Upper lobe of left lung (tissue), 6 donors: ENCODE measurements at regions not wholly inside any gene's neighbourhood (a gene's known extent, or its start where the extent isn't known, plus 50 kb on each side); places are given as distances from the start of the nearest gene placed in this dataset.

Source experiments
- ATAC-seq, 2 donors: fragments of 200-7000 bp; cut with Tn5 transposase; one replicate each; pipeline ENCODE4 v1.9.1; 2022; ENCODE audit warnings: mild to moderate bottlenecking in 2 of 2, moderate library complexity in 2 of 2; ENCODE audit not compliant: low FRiP score in 2 of 2
- DNase-seq, 2 donors: peaks; one replicate each; pipeline ENCODE4 v3.0.0-alpha.2; 2019 to 2020
- H3K27ac ChIP-seq, 4 donors: fragments of 200-600 bp; sonication (generic); one replicate each; pipeline ENCODE4 v1.5.1; 2016 to 2019
- H3K27me3 ChIP-seq, 4 donors: fragments of 200-600 bp; sonication (generic); one replicate each; pipeline ENCODE4 v1.5.1; 2017 to 2019
- H3K36me3 ChIP-seq, 4 donors: fragments of 200-600 bp; sonication (generic); one replicate each; pipeline ENCODE4 v1.5.1; 2016 to 2019
- H3K4me1 ChIP-seq, 4 donors: fragments of 200-600 bp; sonication (generic); one replicate each; pipeline ENCODE4 v1.5.1; 2018 to 2019
- H3K4me3 ChIP-seq, 4 donors: fragments of 200-600 bp; sonication (generic); one replicate each; pipeline ENCODE4 v1.5.1; 2017 to 2019; ENCODE audit warnings: mild to moderate bottlenecking in 2 of 4, moderate library complexity in 1 of 4
- H3K9me3 ChIP-seq, 4 donors: fragments of 200-600 bp; sonication (generic); one replicate each; pipeline ENCODE4 v1.5.1; 2018 to 2019
- EP300 ChIP-seq, 4 donors: sonication (generic); formaldehyde crosslinking; IDR thresholded peaks; one replicate each; pipeline ENCODE4 v1.5.1; 2017; ENCODE audit warnings: antibody characterized with exemption in 4 of 4, control low read depth in 2 of 4
- POLR2A ChIP-seq, 4 donors: fragments of 450-650 bp; IDR thresholded peaks; one replicate each; pipeline ENCODE4 v1.5.1; 2016 to 2017; ENCODE audit warnings: antibody characterized with exemption in 4 of 4, mild to moderate bottlenecking in 2 of 4
- POLR2AphosphoS5 ChIP-seq, 2 donors: sonication (generic); formaldehyde crosslinking; IDR thresholded peaks; one replicate each; pipeline ENCODE4 v1.5.1; 2017; ENCODE audit warnings: antibody characterized with exemption in 2 of 2
- WGBS, 2 donors: methylation state at CpG; one replicate each; pipeline ENCODE4 v1.1.5; 2017 to 2018; 5-methylcytosine and 5-hydroxymethylcytosine counted together
- TF ChIP-seq, protein P1 (sequence below), 6 experiments: fragments of 450-650 bp in 4 of 6; fragments of 200-600 bp in 2 of 6; sonication (generic) in 2 of 6; IDR thresholded peaks; one replicate each; pipeline ENCODE4 v1.5.1; 2016 to 2019; ENCODE audit warnings: antibody characterized with exemption in 6 of 6
- donor health status: DM: no; HTN: no; CAD: no; lungs with moderate emphysema.
- donor health status: DM: no; HTN: yes; CAD: no; lungs with severe emphysema.

DNA sequence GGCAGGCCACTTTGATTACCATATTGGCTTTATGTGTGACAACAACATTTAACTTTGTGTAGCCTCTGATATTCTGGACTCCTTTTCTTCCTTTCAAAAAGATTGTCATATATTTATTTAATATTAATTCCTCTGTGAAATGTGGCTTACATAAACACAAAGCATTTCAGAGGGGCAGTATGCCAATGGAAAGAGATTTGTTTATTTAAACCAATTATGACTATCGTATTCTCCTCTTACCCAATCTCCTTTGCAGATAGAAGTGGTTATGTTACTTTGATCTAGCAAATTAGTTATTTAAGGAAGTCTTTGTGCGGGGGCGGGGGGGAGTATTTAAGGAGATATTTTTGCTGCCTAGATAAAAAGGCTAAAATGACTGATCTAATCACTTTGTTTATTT, 573.7 kb upstream of the KIF2B start:
- no peak for TF ChIP-seq POLR2A (IDR thresholded peaks at IDR 0.05)
- TF ChIP-seq, protein P1, sequence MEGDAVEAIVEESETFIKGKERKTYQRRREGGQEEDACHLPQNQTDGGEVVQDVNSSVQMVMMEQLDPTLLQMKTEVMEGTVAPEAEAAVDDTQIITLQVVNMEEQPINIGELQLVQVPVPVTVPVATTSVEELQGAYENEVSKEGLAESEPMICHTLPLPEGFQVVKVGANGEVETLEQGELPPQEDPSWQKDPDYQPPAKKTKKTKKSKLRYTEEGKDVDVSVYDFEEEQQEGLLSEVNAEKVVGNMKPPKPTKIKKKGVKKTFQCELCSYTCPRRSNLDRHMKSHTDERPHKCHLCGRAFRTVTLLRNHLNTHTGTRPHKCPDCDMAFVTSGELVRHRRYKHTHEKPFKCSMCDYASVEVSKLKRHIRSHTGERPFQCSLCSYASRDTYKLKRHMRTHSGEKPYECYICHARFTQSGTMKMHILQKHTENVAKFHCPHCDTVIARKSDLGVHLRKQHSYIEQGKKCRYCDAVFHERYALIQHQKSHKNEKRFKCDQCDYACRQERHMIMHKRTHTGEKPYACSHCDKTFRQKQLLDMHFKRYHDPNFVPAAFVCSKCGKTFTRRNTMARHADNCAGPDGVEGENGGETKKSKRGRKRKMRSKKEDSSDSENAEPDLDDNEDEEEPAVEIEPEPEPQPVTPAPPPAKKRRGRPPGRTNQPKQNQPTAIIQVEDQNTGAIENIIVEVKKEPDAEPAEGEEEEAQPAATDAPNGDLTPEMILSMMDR (IDR thresholded peaks at IDR 0.05): no peak
- no peak for TF ChIP-seq EP300 (IDR thresholded peaks at IDR 0.05)
- no peak for TF ChIP-seq POLR2AphosphoS5 (IDR thresholded peaks at IDR 0.05)
- no peak for ATAC-seq
- H3K36me3 ChIP-seq: no peaks in the 10 kb centered on the region
- 13 to 15% methylated on average over 3 of the region's 3 CpGs for WGBS, 2 donors
- H3K4me3 ChIP-seq: no peak overlapping the region
- no peak for DNase-seq
- H3K27ac ChIP-seq: no peak overlapping the region
- H3K9me3 ChIP-seq: no peaks in the 10 kb centered on the region
- H3K4me1 ChIP-seq: no peaks in the 10 kb centered on the region
- no peaks in the 10 kb centered on the region for H3K27me3 ChIP-seq

DNA sequence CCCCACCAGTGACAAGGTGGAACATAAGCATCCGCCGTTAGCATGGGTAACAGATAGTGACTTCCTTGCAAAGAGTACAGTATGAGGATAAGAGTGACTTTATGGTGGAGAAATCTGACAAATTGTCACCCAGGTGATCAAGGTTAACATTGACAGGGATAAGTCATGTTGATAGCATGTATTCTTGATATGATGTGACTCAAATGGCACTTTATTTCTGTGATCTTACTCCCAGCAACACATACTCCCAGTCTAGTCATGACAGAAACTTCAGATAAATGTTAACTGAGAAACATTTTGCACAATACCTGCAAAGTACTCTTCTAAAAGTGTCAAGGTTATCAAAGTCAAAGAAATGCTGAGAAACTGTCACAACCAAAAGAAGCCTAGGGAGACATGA, 588.6 kb upstream of the KIF2B start:
- ATAC-seq (no peak), DNase-seq (no peak)
- Histone ChIP-seq H3K4me1 (no peaks in the 10 kb centered on the region), H3K36me3 (no peaks in the 10 kb centered on the region), H3K4me3 (no peak overlapping the region), H3K9me3 (peaks cover 0 to 5% (median 0%) of the 10 kb centered on the region in 4 donors), H3K27ac (no peak overlapping the region), H3K27me3 (no peaks in the 10 kb centered on the region)
- TF ChIP-seq, protein P1 (IDR thresholded peaks at IDR 0.05): no peak
- TF ChIP-seq EP300 (IDR thresholded peaks at IDR 0.05): no peak
- no peak for TF ChIP-seq POLR2A (IDR thresholded peaks at IDR 0.05)
- TF ChIP-seq POLR2AphosphoS5 (IDR thresholded peaks at IDR 0.05): no peak
- 93 to 96% methylated on average over 2 of the region's 2 CpGs for WGBS, 2 donors

DNA sequence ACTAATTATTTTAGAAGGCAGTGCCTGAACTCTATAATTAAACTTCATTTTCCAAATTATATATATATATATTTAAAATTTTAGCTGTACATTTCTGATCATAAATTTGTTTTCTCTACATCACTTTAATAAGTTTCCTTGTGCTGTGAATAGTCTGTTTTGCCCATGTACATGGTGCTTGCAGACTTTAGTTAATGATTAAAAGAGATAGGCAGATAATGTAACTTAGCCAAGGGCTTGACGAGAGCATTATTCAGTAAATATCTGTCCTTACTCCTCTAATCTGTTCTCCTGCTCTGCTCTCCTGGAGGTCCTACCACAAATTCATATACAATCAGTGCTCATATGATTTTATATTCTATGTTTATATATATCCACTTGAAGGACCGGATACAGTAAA, 595.2 kb upstream of the KIF2B start:
- H3K36me3 ChIP-seq: no peaks in the 10 kb centered on the region
- H3K27me3 ChIP-seq: no peaks in the 10 kb centered on the region
- 58 to 64% methylated on average over 2 of the region's 2 CpGs for WGBS, 2 donors
- no peak for ATAC-seq
- no peak overlapping the region for H3K4me3 ChIP-seq
- H3K4me1 ChIP-seq: no peaks in the 10 kb centered on the region
- TF ChIP-seq EP300 (IDR thresholded peaks at IDR 0.05): no peak
- TF ChIP-seq POLR2A (IDR thresholded peaks at IDR 0.05): no peak
- no peak for TF ChIP-seq POLR2AphosphoS5 (IDR thresholded peaks at IDR 0.05)
- TF ChIP-seq, protein P1 (IDR thresholded peaks at IDR 0.05): no peak
- no peak for DNase-seq
- H3K27ac ChIP-seq: no peak overlapping the region
- H3K9me3 ChIP-seq: peaks cover 0 to 1% (median 0%) of the 10 kb centered on the region in 4 donors

DNA sequence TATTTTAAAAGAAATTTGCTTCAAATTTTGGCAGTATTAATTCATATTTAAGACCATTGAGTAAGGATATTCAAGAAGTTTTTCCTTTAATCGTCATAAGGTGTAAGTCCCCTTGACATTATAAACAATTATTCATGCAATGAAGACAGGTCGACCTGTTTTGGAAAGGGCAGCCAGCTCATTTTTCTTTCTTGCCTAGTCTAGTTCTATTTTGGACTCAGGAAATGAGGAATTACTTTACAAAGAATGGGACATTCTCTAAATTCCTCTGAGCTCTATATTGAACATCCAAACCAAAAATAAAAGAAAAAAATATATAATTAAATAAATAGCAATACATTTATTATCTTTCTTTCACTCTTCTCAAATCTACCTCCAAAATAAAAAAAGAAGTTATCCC, 595.6 kb upstream of the KIF2B start:
- no peaks in the 10 kb centered on the region for H3K9me3 ChIP-seq
- H3K27ac ChIP-seq: no peak overlapping the region
- no peak overlapping the region for H3K4me3 ChIP-seq
- no peaks in the 10 kb centered on the region for H3K27me3 ChIP-seq
- no peaks in the 10 kb centered on the region for H3K36me3 ChIP-seq
- ATAC-seq (no peak), DNase-seq (no peak)
- WGBS, 2 donors: 20 to 49% methylated on average over 2 of the region's 2 CpGs
- TF ChIP-seq POLR2AphosphoS5 (IDR thresholded peaks at IDR 0.05) (no peak), EP300 (IDR thresholded peaks at IDR 0.05) (no peak), POLR2A (IDR thresholded peaks at IDR 0.05) (no peak)
- TF ChIP-seq, protein P1 (IDR thresholded peaks at IDR 0.05): no peak
- no peaks in the 10 kb centered on the region for H3K4me1 ChIP-seq

DNA sequence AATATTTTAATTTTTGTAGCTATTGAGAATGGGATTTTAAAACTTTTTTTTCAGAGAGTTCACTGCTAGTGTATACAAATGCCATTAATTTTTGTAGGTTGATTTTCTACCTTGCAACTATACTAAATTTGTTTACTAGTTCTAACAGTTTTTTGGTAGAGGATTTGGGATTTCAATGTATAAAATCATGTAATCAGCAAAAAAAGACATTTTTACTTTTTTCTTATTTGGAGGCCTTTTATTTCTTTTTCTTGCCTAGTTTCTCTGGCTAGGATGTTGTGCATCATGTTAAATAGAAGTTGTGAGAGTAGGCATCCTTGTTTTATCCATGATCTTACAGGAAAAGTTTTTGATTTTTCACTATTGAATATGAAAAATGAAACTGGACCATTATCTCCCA, 602.9 kb upstream of the KIF2B start:
- H3K27ac ChIP-seq: no peak overlapping the region
- no peak overlapping the region for H3K4me3 ChIP-seq
- ATAC-seq: no peak
- H3K4me1 ChIP-seq: no peaks in the 10 kb centered on the region
- H3K27me3 ChIP-seq: no peaks in the 10 kb centered on the region
- DNase-seq: no peak
- TF ChIP-seq EP300 (IDR thresholded peaks at IDR 0.05): no peak
- TF ChIP-seq POLR2A (IDR thresholded peaks at IDR 0.05): no peak
- TF ChIP-seq, protein P1 (IDR thresholded peaks at IDR 0.05): no peak
- TF ChIP-seq POLR2AphosphoS5 (IDR thresholded peaks at IDR 0.05): no peak
- no peaks in the 10 kb centered on the region for H3K9me3 ChIP-seq
- H3K36me3 ChIP-seq: no peaks in the 10 kb centered on the region
